ENCODE measurements at regions not wholly inside any gene's neighbourhood (a gene's known extent, or its start where the extent isn't known, plus 50 kb on each side); places are given as distances from the start of the nearest gene placed in this dataset.

DNA sequence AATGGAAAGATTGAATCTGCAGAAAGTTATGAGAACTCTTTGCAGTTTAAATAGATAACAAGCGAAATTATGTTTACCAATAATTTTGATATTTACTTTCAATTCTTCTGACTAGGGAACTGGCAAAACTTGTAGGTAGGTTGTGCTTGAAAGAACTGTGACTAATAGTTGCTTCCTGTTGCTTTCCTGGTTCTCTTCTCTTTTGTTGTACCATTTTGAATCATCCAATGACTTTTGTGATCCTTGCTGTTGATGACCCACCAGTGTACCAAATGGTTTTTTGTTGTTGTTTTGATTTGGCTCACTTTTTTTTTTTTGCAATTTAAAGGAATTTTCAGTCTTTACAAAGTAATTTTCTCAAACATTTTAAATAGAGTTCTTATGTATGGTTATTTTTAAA lies 64.9 kb upstream of the DCBLD2 start:
- no peak for TF ChIP-seq TOE1 (CRISPR knock-in tag; IDR thresholded peaks at IDR 0.05)
- no peak for TF ChIP-seq RNF2 (conservative IDR thresholded peaks at IDR 0.05; ENCODE audit: low read depth)
- no peak for TF ChIP-seq ISL2 (CRISPR knock-in tag; IDR thresholded peaks at IDR 0.05)
- no peak for TF ChIP-seq POLR2AphosphoS5 (IDR thresholded peaks at IDR 0.05; ENCODE audit: low read depth, low read length)
- TF ChIP-seq ZNF780A (CRISPR knock-in tag; IDR thresholded peaks at IDR 0.05): no peak
- TF ChIP-seq, protein P1, sequence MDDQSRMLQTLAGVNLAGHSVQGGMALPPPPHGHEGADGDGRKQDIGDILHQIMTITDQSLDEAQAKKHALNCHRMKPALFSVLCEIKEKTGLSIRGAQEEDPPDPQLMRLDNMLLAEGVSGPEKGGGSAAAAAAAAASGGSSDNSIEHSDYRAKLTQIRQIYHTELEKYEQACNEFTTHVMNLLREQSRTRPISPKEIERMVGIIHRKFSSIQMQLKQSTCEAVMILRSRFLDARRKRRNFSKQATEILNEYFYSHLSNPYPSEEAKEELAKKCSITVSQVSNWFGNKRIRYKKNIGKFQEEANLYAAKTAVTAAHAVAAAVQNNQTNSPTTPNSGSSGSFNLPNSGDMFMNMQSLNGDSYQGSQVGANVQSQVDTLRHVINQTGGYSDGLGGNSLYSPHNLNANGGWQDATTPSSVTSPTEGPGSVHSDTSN (CRISPR knock-in tag; IDR thresholded peaks at IDR 0.05; ENCODE audit: borderline replicate concordance): no peak
- TF ChIP-seq, protein P2, sequence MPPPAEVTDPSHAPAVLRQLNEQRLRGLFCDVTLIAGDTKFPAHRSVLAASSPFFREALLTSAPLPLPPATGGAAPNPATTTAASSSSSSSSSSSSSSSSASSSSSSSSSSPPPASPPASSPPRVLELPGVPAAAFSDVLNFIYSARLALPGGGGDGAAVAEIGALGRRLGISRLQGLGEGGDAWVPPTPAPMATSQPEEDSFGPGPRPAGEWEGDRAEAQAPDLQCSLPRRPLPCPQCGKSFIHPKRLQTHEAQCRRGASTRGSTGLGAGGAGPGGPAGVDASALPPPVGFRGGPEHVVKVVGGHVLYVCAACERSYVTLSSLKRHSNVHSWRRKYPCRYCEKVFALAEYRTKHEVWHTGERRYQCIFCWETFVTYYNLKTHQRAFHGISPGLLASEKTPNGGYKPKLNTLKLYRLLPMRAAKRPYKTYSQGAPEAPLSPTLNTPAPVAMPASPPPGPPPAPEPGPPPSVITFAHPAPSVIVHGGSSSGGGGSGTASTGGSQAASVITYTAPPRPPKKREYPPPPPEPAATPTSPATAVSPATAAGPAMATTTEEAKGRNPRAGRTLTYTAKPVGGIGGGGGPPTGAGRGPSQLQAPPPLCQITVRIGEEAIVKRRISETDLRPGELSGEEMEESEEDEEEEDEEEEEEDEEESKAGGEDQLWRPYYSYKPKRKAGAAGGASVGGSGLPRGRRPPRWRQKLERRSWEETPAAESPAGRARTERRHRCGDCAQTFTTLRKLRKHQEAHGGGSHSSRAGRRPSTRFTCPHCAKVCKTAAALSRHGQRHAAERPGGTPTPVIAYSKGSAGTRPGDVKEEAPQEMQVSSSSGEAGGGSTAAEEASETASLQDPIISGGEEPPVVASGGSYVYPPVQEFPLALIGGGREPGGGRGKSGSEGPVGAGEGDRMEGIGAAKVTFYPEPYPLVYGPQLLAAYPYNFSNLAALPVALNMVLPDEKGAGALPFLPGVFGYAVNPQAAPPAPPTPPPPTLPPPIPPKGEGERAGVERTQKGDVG (CRISPR knock-in tag; IDR thresholded peaks at IDR 0.05; ENCODE audit: borderline replicate concordance): no peak
- TF ChIP-seq, protein P3, sequence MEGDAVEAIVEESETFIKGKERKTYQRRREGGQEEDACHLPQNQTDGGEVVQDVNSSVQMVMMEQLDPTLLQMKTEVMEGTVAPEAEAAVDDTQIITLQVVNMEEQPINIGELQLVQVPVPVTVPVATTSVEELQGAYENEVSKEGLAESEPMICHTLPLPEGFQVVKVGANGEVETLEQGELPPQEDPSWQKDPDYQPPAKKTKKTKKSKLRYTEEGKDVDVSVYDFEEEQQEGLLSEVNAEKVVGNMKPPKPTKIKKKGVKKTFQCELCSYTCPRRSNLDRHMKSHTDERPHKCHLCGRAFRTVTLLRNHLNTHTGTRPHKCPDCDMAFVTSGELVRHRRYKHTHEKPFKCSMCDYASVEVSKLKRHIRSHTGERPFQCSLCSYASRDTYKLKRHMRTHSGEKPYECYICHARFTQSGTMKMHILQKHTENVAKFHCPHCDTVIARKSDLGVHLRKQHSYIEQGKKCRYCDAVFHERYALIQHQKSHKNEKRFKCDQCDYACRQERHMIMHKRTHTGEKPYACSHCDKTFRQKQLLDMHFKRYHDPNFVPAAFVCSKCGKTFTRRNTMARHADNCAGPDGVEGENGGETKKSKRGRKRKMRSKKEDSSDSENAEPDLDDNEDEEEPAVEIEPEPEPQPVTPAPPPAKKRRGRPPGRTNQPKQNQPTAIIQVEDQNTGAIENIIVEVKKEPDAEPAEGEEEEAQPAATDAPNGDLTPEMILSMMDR (CRISPR knock-in tag; IDR thresholded peaks at IDR 0.05): no peak
- TF ChIP-seq MAX (IDR thresholded peaks at IDR 0.05): no peak
- TF ChIP-seq NR2F6 (IDR thresholded peaks at IDR 0.05): no peak
- no peak for TF ChIP-seq NR2F6 (CRISPR knock-in tag; IDR thresholded peaks at IDR 0.05)

All from HepG2 (cell line).